Astrocyte (in vitro differentiated cells and primary cell): ENCODE measurements at regions not wholly inside any gene's neighbourhood (a gene's known extent, or its start where the extent isn't known, plus 50 kb on each side); places are given as distances from the start of the nearest gene placed in this dataset.

ENCODE experiments used
- DNase-seq: peaks from one replicate; pipeline ENCODE4 v3.0.0-alpha.2; 2010; ENCODE audit warnings: low read depth
- FAIRE-seq: peaks from 2 replicates; lab custom pipeline; 2011; peaks lifted over from hg19 to GRCh38; lab: Jason Lieb, UNC
- H2AFZ ChIP-seq: 2 replicates; pipeline ENCODE4 v1.6.0; 2012; ENCODE audit warnings: low read depth, low read length, inconsistent platforms
- H3K27ac ChIP-seq: 2 replicates; pipeline ENCODE4 v1.5.1; 2011; ENCODE audit warnings: low read depth, low read length, inconsistent platforms
- H3K27me3 ChIP-seq: 2 replicates; pipeline ENCODE4 v1.6.0; 2011; ENCODE audit warnings: low read length, inconsistent platforms; ENCODE audit not compliant: insufficient read depth
- H3K36me3 ChIP-seq: 2 replicates; pipeline ENCODE4 v1.5.1; 2011; ENCODE audit warnings: low read length, inconsistent platforms; ENCODE audit not compliant: insufficient read depth
- H3K4me1 ChIP-seq: 2 replicates; pipeline ENCODE4 v1.5.1; 2011; ENCODE audit warnings: low read length, inconsistent platforms; ENCODE audit not compliant: insufficient read depth
- H3K4me2 ChIP-seq: 2 replicates; pipeline ENCODE4 v1.6.0; 2012; ENCODE audit warnings: low read length, inconsistent platforms
- H3K4me3 ChIP-seq: 2 replicates; pipeline ENCODE4 v1.5.1; 2011; ENCODE audit warnings: low read depth, mild to moderate bottlenecking, low read length, inconsistent platforms; ENCODE audit not compliant: insufficient read depth
- H3K79me2 ChIP-seq: 2 replicates; pipeline ENCODE4 v1.6.0; 2012; ENCODE audit warnings: mild to moderate bottlenecking, low read length, inconsistent platforms; ENCODE audit not compliant: insufficient read depth
- H3K9ac ChIP-seq: 2 replicates; pipeline ENCODE4 v1.6.0; 2012; ENCODE audit warnings: mild to moderate bottlenecking, low read length, inconsistent platforms
- H3K9me3 ChIP-seq: 2 replicates; pipeline ENCODE4 v1.5.1; 2012; ENCODE audit warnings: low read depth, mild to moderate bottlenecking, low read length, inconsistent platforms; ENCODE audit not compliant: insufficient read depth
- H4K20me1 ChIP-seq: 2 replicates; pipeline ENCODE4 v1.6.0; 2012; ENCODE audit warnings: low read length, inconsistent platforms; ENCODE audit not compliant: insufficient read depth
- H3K27ac Mint-ChIP-seq: one replicate; pipeline ENCODE4 v1.8.0; 2021; ENCODE audit warnings: mild to moderate bottlenecking, mixed read lengths; ENCODE audit not compliant: unreplicated experiment
- H3K27me3 Mint-ChIP-seq: one replicate; pipeline ENCODE4 v1.8.0; 2021; ENCODE audit warnings: low read depth, mixed read lengths; ENCODE audit not compliant: unreplicated experiment
- H3K36me3 Mint-ChIP-seq: one replicate; pipeline ENCODE4 v1.8.0; 2021; ENCODE audit warnings: low read depth, mixed read lengths; ENCODE audit not compliant: unreplicated experiment
- H3K4me1 Mint-ChIP-seq: one replicate; pipeline ENCODE4 v1.8.0; 2021; ENCODE audit warnings: low read depth, mixed read lengths; ENCODE audit not compliant: unreplicated experiment
- H3K4me3 Mint-ChIP-seq: one replicate; pipeline ENCODE4 v1.8.0; 2021; ENCODE audit warnings: mild to moderate bottlenecking, moderate library complexity, mixed read lengths; ENCODE audit not compliant: unreplicated experiment
- H3K9me3 Mint-ChIP-seq: one replicate; pipeline ENCODE4 v1.8.0; 2021; ENCODE audit warnings: mild to moderate bottlenecking, mixed read lengths; ENCODE audit not compliant: unreplicated experiment
- EZH2 ChIP-seq: IDR thresholded peaks from 2 replicates; pipeline ENCODE4 v1.6.1; 2012; ENCODE audit warnings: mild to moderate bottlenecking, low read length, inconsistent platforms; ENCODE audit not compliant: insufficient read depth
- TF ChIP-seq, protein P1 (sequence below): IDR thresholded peaks from 2 replicates; pipeline ENCODE4 v1.5.1; 2011; ENCODE audit warnings: low read depth, mild to moderate bottlenecking, inconsistent platforms, low read length, moderate library complexity; ENCODE audit not compliant: insufficient read depth

DNA sequence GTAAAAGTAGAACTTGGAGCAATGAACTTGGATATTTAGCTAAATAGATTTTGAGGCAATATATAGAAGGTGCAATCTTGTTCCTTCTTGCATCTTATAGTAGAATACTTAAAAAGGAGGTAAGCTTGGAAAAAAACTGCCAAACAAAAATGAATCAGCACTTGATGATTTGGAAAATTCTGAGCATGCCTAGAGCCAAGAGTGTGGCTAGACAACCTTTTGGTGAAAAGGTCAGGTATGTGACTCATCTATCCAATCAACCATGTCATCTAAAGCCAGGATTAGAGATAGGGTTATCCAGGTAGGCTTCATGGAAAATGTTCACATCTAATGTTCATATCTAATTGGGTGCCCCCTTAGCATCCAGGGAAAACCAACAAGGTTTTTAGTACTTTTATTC is 515.0 kb downstream of the COL11A1 start:
- H3K27me3 ChIP-seq = no peaks in the 10 kb centered on the region
- DNase-seq (peak; percentile 10), FAIRE-seq (no peak)
- H3K4me2 ChIP-seq = no peak overlapping the region
- Mint-ChIP-seq H3K4me3 (no peak overlapping the region), H3K36me3 (no peaks in the 10 kb centered on the region), H3K4me1 (peaks cover 21% of the 10 kb centered on the region), H3K9me3 (peaks cover 2% of the 10 kb centered on the region), H3K27me3 (peaks cover 2% of the 10 kb centered on the region), H3K27ac (no peak overlapping the region)
- H3K4me1 ChIP-seq = no peaks in the 10 kb centered on the region
- no peaks in the 10 kb centered on the region for H3K79me2 ChIP-seq
- TF ChIP-seq EZH2 = no peak
- TF ChIP-seq, protein P1, sequence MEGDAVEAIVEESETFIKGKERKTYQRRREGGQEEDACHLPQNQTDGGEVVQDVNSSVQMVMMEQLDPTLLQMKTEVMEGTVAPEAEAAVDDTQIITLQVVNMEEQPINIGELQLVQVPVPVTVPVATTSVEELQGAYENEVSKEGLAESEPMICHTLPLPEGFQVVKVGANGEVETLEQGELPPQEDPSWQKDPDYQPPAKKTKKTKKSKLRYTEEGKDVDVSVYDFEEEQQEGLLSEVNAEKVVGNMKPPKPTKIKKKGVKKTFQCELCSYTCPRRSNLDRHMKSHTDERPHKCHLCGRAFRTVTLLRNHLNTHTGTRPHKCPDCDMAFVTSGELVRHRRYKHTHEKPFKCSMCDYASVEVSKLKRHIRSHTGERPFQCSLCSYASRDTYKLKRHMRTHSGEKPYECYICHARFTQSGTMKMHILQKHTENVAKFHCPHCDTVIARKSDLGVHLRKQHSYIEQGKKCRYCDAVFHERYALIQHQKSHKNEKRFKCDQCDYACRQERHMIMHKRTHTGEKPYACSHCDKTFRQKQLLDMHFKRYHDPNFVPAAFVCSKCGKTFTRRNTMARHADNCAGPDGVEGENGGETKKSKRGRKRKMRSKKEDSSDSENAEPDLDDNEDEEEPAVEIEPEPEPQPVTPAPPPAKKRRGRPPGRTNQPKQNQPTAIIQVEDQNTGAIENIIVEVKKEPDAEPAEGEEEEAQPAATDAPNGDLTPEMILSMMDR = no peak
- no peak overlapping the region for H3K4me3 ChIP-seq
- no peak overlapping the region for H3K9ac ChIP-seq
- no peak overlapping the region for H3K27ac ChIP-seq
- no peaks in the 10 kb centered on the region for H3K9me3 ChIP-seq
- no peaks in the 10 kb centered on the region for H4K20me1 ChIP-seq
- no peak overlapping the region for H2AFZ ChIP-seq
- no peaks in the 10 kb centered on the region for H3K36me3 ChIP-seq

- no peaks in the 10 kb centered on the region for H4K20me1 ChIP-seq
- no peak for FAIRE-seq
- no peaks in the 10 kb centered on the region for H3K4me1 ChIP-seq
- Mint-ChIP-seq H3K27ac (no peak overlapping the region), H3K4me1 (peaks cover 16% of the 10 kb centered on the region), H3K27me3 (no peaks in the 10 kb centered on the region), H3K36me3 (no peaks in the 10 kb centered on the region), H3K9me3 (no peaks in the 10 kb centered on the region), H3K4me3 (no peak overlapping the region)
- no peaks in the 10 kb centered on the region for H3K36me3 ChIP-seq
- no peaks in the 10 kb centered on the region for H3K27me3 ChIP-seq
- H3K4me2 ChIP-seq = no peak overlapping the region
- no peak overlapping the region for H3K4me3 ChIP-seq
- H3K27ac ChIP-seq = no peak overlapping the region
- no peak overlapping the region for H2AFZ ChIP-seq
- H3K79me2 ChIP-seq = no peaks in the 10 kb centered on the region
- no peak for DNase-seq
- no peak overlapping the region for H3K9ac ChIP-seq
- TF ChIP-seq, protein P1 = no peak
- TF ChIP-seq EZH2 = no peak
- H3K9me3 ChIP-seq = no peaks in the 10 kb centered on the region
Observed at GRCh38 chr1:102588536-102588935, 519.8 kb downstream of the COL11A1 start.

- Histone ChIP-seq H3K4me3 (no peak overlapping the region), H3K27ac (no peak overlapping the region), H3K9ac (no peak overlapping the region), H3K4me1 (no peaks in the 10 kb centered on the region), H2AFZ (no peak overlapping the region), H4K20me1 (no peaks in the 10 kb centered on the region), H3K79me2 (no peaks in the 10 kb centered on the region), H3K9me3 (no peaks in the 10 kb centered on the region), H3K27me3 (no peaks in the 10 kb centered on the region), H3K4me2 (no peak overlapping the region), H3K36me3 (no peaks in the 10 kb centered on the region)
- FAIRE-seq (no peak), DNase-seq (no peak)
- no peak for TF ChIP-seq EZH2
- TF ChIP-seq, protein P1 = no peak
- no peak overlapping the region for H3K27ac Mint-ChIP-seq
- H3K36me3 Mint-ChIP-seq = no peaks in the 10 kb centered on the region
- no peaks in the 10 kb centered on the region for H3K27me3 Mint-ChIP-seq
- peaks cover 2% of the 10 kb centered on the region for H3K9me3 Mint-ChIP-seq
- peaks cover 6% of the 10 kb centered on the region for H3K4me1 Mint-ChIP-seq
- no peak overlapping the region for H3K4me3 Mint-ChIP-seq
Observed at GRCh38 chr1:102586022-102586421, 522.3 kb downstream of the COL11A1 start.
